ENCODE measurements at regions not wholly inside any gene's neighbourhood (a gene's known extent, or its start where the extent isn't known, plus 50 kb on each side); places are given as distances from the start of the nearest gene placed in this dataset.
"Not testable (repeated sequence)": the region's sequence is repeated elsewhere in the genome, so short reads cannot be mapped to it uniquely, and the experiment has no call there.

DNA sequence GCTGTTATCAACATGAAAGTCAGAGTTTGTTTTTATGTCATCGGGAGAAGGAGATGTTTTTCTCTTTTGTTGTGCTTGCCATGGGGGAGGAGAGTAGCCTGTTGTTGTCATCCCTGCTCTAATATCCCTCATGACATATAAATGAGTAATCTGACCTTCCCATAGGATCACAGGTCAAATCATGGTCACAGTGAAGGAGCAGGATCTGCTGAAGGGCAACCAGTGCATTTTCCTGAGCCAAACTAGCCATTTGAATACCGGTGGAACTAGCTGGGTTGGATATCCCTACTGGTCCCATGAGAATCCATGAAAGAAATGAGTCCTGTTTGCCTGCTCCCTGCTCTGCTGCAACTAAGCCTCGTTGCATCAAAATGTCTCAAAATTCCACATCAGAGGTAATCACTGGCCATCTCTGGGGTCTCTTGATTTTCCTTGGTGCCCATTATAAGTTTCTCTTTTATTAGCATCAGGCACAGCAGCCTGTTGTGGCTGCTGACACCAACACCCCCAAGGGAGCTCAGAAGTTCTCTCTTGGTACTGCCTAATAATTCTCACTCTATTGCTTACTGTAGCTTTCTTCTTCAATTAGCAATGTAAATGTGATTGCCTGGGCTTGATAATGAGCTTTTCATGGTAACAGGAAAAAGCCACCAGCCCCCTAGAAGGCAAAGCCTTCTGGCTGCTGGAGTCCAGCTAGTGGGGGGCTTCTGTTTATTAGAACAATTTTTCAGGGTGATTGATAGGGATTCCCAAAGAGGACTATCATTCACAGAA lies 211.4 kb upstream of the ERCC4 start:
- H3K27me3 ChIP-seq (ENCODE audit: control insufficient read depth in 5 of 5, insufficient read depth in 4 of 5, low read length in 5 of 5): no peaks in the 10 kb centered on the region
- no peak overlapping the region for H3K4me3 ChIP-seq (ENCODE audit: low read depth in 1 of 5, low read length in 5 of 5)
- H3K9ac ChIP-seq (ENCODE audit: low read length in 5 of 5): no peak overlapping the region
- H3K4me1 ChIP-seq (ENCODE audit: control insufficient read depth in 5 of 5, insufficient read depth in 5 of 5, low read length in 5 of 5): no peaks in the 10 kb centered on the region
- no peak overlapping the region for H3K27ac ChIP-seq (ENCODE audit: low read depth, low read length)
- H3K9me3 ChIP-seq (ENCODE audit: control insufficient read depth in 5 of 5, low read length in 5 of 5): peaks cover 0 to 7% (median 3%) of the 10 kb centered on the region in 5 donors
- no peaks in the 10 kb centered on the region for H3K36me3 ChIP-seq (ENCODE audit: control insufficient read depth in 5 of 5, insufficient read depth in 5 of 5, low read length in 5 of 5)

DNA sequence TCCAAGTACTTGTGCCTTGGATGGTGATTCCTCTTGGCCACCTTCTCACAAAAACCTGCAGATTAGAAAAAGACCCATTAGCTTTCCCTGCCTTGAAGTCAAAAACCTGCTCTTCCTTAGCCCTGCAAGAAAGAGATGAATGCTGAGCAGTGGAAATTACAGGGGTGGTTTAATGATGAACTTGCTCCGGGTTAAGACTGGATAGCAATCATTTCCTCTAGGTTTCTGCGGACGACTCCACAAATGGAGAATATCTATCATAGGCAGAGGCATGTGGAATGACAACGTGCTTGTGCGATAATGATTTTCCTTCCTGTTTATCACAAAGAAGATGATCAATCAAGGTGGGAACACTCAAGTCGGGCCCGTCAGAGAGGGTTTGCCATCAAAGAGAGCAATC lies 201.2 kb upstream of the ERCC4 start:
- Histone ChIP-seq H3K9me3 (ENCODE audit: control insufficient read depth in 5 of 5, low read length in 5 of 5) (no peaks in the 10 kb centered on the region), H3K27me3 (ENCODE audit: control insufficient read depth in 5 of 5, insufficient read depth in 4 of 5, low read length in 5 of 5) (peaks cover 0 to 2% (median 0%) of the 10 kb centered on the region in 5 donors), H3K36me3 (ENCODE audit: control insufficient read depth in 5 of 5, insufficient read depth in 5 of 5, low read length in 5 of 5) (no peaks in the 10 kb centered on the region), H3K4me1 (ENCODE audit: control insufficient read depth in 5 of 5, insufficient read depth in 5 of 5, low read length in 5 of 5) (no peaks in the 10 kb centered on the region), H3K4me3 (ENCODE audit: low read depth in 1 of 5, low read length in 5 of 5) (no peak overlapping the region), H3K27ac (ENCODE audit: low read depth, low read length) (no peak overlapping the region), H3K9ac (ENCODE audit: low read length in 5 of 5) (no peak overlapping the region)

DNA sequence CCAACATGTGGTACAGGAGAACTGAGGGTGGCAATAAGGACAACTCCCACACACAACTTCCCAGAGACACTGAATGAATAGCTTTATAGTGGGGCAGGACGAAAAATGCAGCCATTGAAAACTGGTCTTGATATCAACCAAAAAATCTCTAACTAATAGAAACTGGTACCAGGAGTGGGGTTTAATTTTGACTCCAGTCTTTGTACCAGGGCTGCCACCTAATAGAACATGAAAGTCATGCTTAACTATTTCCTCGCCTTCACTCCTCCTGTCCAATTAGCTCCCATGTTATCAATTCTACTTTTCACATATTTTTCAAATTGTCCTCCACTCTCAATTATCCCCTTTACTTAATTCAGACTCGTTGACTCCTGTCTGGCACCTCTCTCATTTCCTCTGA lies 192.0 kb upstream of the ERCC4 start:
- Histone ChIP-seq H3K4me1 (ENCODE audit: control insufficient read depth in 5 of 5, insufficient read depth in 5 of 5, low read length in 5 of 5) (no peaks in the 10 kb centered on the region), H3K9me3 (ENCODE audit: control insufficient read depth in 5 of 5, low read length in 5 of 5) (peaks cover 6 to 18% (median 16%) of the 10 kb centered on the region in 5 donors), H3K27me3 (ENCODE audit: control insufficient read depth in 5 of 5, insufficient read depth in 4 of 5, low read length in 5 of 5) (no peaks in the 10 kb centered on the region), H3K9ac (ENCODE audit: low read length in 5 of 5) (no peak overlapping the region), H3K27ac (ENCODE audit: low read depth, low read length) (no peak overlapping the region), H3K36me3 (ENCODE audit: control insufficient read depth in 5 of 5, insufficient read depth in 5 of 5, low read length in 5 of 5) (no peaks in the 10 kb centered on the region), H3K4me3 (ENCODE audit: low read depth in 1 of 5, low read length in 5 of 5) (peak overlapping the region in 1 of 5 donors; percentile 22)

DNA sequence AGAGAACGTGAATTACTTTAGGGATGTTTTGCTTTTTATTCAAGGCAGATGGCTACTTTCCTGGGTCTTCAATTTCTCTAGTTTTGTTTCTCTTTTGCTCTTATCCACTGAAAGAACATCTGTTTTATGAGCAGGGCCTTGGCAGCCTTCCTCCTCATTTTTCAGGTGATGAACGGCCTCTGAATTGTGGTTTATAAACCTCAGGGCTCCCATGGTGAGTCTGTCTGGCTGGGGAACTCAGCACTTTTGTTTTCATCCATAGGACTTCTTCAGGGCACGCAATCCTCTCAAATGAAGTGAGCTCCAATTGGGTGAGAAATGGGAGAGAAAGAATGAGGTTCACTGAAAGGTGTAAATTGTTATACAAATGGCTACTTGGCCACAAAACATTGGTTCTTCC lies 186.4 kb upstream of the ERCC4 start:
- peaks cover 0 to 6% (median 4%) of the 10 kb centered on the region in 5 donors for H3K9me3 ChIP-seq (ENCODE audit: control insufficient read depth in 5 of 5, low read length in 5 of 5)
- H3K9ac ChIP-seq (ENCODE audit: low read length in 5 of 5): no peak overlapping the region
- no peak overlapping the region for H3K4me3 ChIP-seq (ENCODE audit: low read depth in 1 of 5, low read length in 5 of 5)

DNA sequence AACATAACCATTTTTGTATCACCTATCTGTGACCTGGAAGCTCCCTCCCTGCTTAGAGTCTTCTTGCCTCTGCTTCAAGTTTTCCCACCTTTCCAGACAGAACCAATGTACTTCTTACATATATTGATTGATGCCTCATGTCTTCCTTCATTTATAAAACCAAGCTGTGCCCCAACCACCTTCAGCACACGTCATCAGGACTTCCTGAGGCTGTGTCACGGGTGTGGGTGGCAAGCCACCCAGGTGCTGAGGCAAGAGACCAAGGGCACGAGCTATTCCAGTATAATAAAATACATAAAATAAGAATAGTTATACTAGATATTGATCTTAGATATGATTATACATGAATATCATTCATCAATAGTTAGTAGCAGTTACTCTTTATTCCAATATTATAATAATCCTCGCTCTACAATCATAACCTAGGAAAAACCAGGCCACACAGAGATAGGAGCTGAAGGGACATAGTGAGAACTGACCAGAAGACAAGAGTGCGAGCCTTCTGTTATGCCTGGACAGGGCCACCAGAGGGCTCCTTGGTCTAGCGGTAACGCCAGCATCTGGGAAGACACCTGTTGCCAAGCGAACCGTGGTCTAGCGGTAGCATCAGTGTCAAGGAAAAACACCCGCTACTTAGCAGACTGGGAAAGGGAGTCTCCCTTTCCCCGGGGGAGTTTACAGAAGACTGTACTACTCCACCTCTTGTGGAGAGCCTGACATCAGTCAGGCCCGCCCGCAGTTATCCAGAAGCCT lies 180.2 kb upstream of the ERCC4 start:
- H3K4me1 ChIP-seq (ENCODE audit: control insufficient read depth in 5 of 5, insufficient read depth in 5 of 5, low read length in 5 of 5); H3K4me3 ChIP-seq (ENCODE audit: low read depth in 1 of 5, low read length in 5 of 5); H3K27me3 ChIP-seq (ENCODE audit: control insufficient read depth in 5 of 5, insufficient read depth in 4 of 5, low read length in 5 of 5): not testable (repeated sequence)

More for the DNA sequence above, 186.4 kb upstream of the ERCC4 start:
- peaks cover 0 to 5% (median 0%) of the 10 kb centered on the region in 5 donors for H3K27me3 ChIP-seq (ENCODE audit: control insufficient read depth in 5 of 5, insufficient read depth in 4 of 5, low read length in 5 of 5)
- no peaks in the 10 kb centered on the region for H3K36me3 ChIP-seq (ENCODE audit: control insufficient read depth in 5 of 5, insufficient read depth in 5 of 5, low read length in 5 of 5)
- H3K27ac ChIP-seq (ENCODE audit: low read depth, low read length): no peak overlapping the region
- H3K4me1 ChIP-seq (ENCODE audit: control insufficient read depth in 5 of 5, insufficient read depth in 5 of 5, low read length in 5 of 5): no peaks in the 10 kb centered on the region

DNA sequence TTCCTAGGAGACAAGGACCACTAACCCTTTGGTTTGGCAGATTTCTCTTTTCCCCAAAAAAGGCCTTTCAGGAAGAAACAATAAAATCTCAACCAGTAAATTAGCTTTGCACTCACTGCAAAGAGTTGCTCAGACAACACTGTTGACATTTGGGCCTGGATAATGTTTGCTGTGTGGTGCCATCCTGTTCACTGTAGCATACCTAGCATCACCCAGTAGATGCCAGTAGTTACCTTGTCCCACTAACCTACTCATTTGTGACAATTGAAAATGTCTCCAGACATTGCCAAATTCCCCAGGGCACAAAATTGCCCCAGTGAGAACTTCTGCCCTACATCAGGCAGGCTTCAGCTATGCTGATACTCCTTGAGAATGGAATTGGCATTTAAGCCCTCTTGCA lies 177.0 kb upstream of the ERCC4 start:
- Histone ChIP-seq H3K4me1 (ENCODE audit: control insufficient read depth in 5 of 5, insufficient read depth in 5 of 5, low read length in 5 of 5) (no peaks in the 10 kb centered on the region), H3K27ac (ENCODE audit: low read depth, low read length) (no peak overlapping the region), H3K36me3 (ENCODE audit: control insufficient read depth in 5 of 5, insufficient read depth in 5 of 5, low read length in 5 of 5) (no peaks in the 10 kb centered on the region), H3K4me3 (ENCODE audit: low read depth in 1 of 5, low read length in 5 of 5) (no peak overlapping the region), H3K9me3 (ENCODE audit: control insufficient read depth in 5 of 5, low read length in 5 of 5) (peaks cover 0 to 10% (median 7%) of the 10 kb centered on the region in 5 donors), H3K27me3 (ENCODE audit: control insufficient read depth in 5 of 5, insufficient read depth in 4 of 5, low read length in 5 of 5) (no peaks in the 10 kb centered on the region), H3K9ac (ENCODE audit: low read length in 5 of 5) (no peak overlapping the region)

More for the DNA sequence above, 180.2 kb upstream of the ERCC4 start:
- not testable (repeated sequence) for H3K27ac ChIP-seq (ENCODE audit: low read depth, low read length); H3K9ac ChIP-seq (ENCODE audit: low read length in 5 of 5); H3K36me3 ChIP-seq (ENCODE audit: control insufficient read depth in 5 of 5, insufficient read depth in 5 of 5, low read length in 5 of 5)
- H3K9me3 ChIP-seq (ENCODE audit: control insufficient read depth in 5 of 5, low read length in 5 of 5): peaks cover 0 to 10% (median 7%) of the 10 kb centered on the region in 5 donors

DNA sequence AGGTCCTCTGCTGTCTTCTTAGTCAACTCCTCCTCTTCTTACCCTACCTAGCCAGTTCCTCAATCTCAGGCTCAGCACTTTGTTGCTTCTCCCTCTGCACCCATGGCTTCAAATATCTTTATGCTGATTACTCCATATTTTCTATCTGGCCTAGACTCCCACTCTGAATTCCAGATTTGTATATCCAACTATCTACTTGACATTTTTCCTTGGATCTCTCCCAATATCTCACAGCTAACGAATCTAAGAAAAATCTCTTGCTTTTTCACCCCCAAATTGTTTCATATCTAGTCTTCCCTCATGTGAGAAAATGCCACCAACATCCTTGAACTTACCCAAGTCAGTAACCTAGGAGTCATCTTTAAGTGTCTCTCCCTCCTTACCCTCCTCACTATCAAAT lies 176.4 kb upstream of the ERCC4 start:
- Histone ChIP-seq H3K4me1 (ENCODE audit: control insufficient read depth in 5 of 5, insufficient read depth in 5 of 5, low read length in 5 of 5) (no peaks in the 10 kb centered on the region), H3K9me3 (ENCODE audit: control insufficient read depth in 5 of 5, low read length in 5 of 5) (peaks cover 0 to 10% (median 7%) of the 10 kb centered on the region in 5 donors), H3K27ac (ENCODE audit: low read depth, low read length) (no peak overlapping the region), H3K4me3 (ENCODE audit: low read depth in 1 of 5, low read length in 5 of 5) (no peak overlapping the region), H3K27me3 (ENCODE audit: control insufficient read depth in 5 of 5, insufficient read depth in 4 of 5, low read length in 5 of 5) (no peaks in the 10 kb centered on the region), H3K36me3 (ENCODE audit: control insufficient read depth in 5 of 5, insufficient read depth in 5 of 5, low read length in 5 of 5) (no peaks in the 10 kb centered on the region), H3K9ac (ENCODE audit: low read length in 5 of 5) (no peak overlapping the region)

DNA sequence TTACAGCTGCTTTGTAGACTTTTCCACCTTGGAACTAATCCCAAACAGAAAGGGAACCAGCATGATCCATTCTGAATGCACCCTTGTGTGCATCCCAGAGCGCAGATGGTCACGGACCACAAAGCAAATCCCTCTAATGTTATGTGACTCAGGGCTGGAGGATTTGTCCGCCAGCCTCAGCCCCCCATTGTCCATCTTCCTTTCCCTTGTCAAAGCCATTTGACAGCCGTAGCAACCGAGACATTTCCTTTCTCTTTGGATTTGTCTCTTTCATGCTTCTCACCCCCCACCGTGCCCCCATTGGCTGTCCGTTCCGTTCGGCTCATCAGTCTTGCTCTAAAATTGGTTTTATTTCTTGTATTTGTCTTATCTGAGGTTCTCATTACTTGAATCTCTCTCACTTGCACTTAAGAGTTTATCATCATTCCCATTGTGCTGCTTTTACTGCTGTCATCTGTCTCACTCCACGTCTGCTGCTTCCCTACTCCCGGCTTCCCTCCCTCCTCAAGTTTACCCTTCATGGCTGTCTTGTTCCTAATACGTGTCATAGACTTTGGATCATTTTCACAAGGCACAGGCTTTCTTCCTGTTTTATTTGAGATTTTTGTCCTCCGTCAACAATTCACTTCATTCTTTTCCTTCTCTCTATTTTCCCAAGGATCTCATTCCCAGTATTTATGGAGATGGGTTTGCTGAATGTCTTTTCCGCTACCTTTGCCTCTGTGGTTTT lies 163.4 kb upstream of the ERCC4 start:
- Histone ChIP-seq H3K36me3 (ENCODE audit: control insufficient read depth in 5 of 5, insufficient read depth in 5 of 5, low read length in 5 of 5) (no peaks in the 10 kb centered on the region), H3K9me3 (ENCODE audit: control insufficient read depth in 5 of 5, low read length in 5 of 5) (peaks cover 0 to 4% (median 0%) of the 10 kb centered on the region in 5 donors), H3K4me3 (ENCODE audit: low read depth in 1 of 5, low read length in 5 of 5) (no peak overlapping the region), H3K27me3 (ENCODE audit: control insufficient read depth in 5 of 5, insufficient read depth in 4 of 5, low read length in 5 of 5) (peaks cover 0 to 8% (median 0%) of the 10 kb centered on the region in 5 donors), H3K4me1 (ENCODE audit: control insufficient read depth in 5 of 5, insufficient read depth in 5 of 5, low read length in 5 of 5) (no peaks in the 10 kb centered on the region), H3K27ac (ENCODE audit: low read depth, low read length) (no peak overlapping the region), H3K9ac (ENCODE audit: low read length in 5 of 5) (no peak overlapping the region)

DNA sequence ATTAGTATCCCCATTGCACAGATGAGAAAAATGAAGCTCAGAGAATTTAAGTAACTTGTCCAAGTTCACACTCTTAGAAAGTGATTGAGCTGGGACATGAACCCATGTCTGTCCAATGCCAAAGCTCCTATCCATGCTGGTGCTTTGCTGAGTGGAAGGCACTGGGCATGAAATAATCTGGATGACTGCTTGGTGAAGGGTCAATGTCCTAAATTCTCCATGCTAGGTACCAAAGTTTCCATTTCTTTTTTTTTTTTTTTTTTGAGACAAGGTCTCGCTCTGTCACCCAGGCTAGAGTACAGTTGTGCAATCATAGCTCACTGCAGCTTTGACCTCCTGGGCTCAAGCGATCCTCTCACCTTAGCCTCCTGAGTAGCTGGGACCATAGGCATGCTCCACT lies 153.6 kb upstream of the ERCC4 start:
- Histone ChIP-seq H3K9ac (ENCODE audit: low read length in 5 of 5) (no peak overlapping the region), H3K9me3 (ENCODE audit: control insufficient read depth in 5 of 5, low read length in 5 of 5) (no peaks in the 10 kb centered on the region), H3K27ac (ENCODE audit: low read depth, low read length) (no peak overlapping the region)

More for the DNA sequence above, 153.6 kb upstream of the ERCC4 start:
- H3K27me3 ChIP-seq (ENCODE audit: control insufficient read depth in 5 of 5, insufficient read depth in 4 of 5, low read length in 5 of 5): peaks cover 0 to 7% (median 0%) of the 10 kb centered on the region in 5 donors
- no peak overlapping the region for H3K4me3 ChIP-seq (ENCODE audit: low read depth in 1 of 5, low read length in 5 of 5)
- H3K36me3 ChIP-seq (ENCODE audit: control insufficient read depth in 5 of 5, insufficient read depth in 5 of 5, low read length in 5 of 5): no peaks in the 10 kb centered on the region
- peaks cover 0 to 4% (median 0%) of the 10 kb centered on the region in 5 donors for H3K4me1 ChIP-seq (ENCODE audit: control insufficient read depth in 5 of 5, insufficient read depth in 5 of 5, low read length in 5 of 5)
